Glutamatergic neuron (in vitro differentiated cells): ENCODE measurements at regions not wholly inside any gene's neighbourhood (a gene's known extent, or its start where the extent isn't known, plus 50 kb on each side); places are given as distances from the start of the nearest gene placed in this dataset.

Experiments used
- DNase-seq: peaks from one replicate; pipeline ENCODE4 v3.0.0; 2022
- H3K27ac Mint-ChIP-seq: one replicate; pipeline ENCODE4 v1.8.0; 2020; ENCODE audit warnings: mild to moderate bottlenecking, mixed read lengths, inconsistent platforms; ENCODE audit not compliant: unreplicated experiment
- H3K27me3 Mint-ChIP-seq: one replicate; pipeline ENCODE4 v1.8.0; 2020; ENCODE audit warnings: mild to moderate bottlenecking, moderate library complexity, mixed read lengths, inconsistent platforms; ENCODE audit not compliant: unreplicated experiment
- H3K36me3 Mint-ChIP-seq: one replicate; pipeline ENCODE4 v1.8.0; 2020; ENCODE audit warnings: mild to moderate bottlenecking, mixed read lengths, inconsistent platforms; ENCODE audit not compliant: unreplicated experiment
- H3K4me1 Mint-ChIP-seq: one replicate; pipeline ENCODE4 v1.8.0; 2020; ENCODE audit warnings: mild to moderate bottlenecking, low read depth, mixed read lengths, inconsistent platforms; ENCODE audit not compliant: unreplicated experiment
- H3K4me3 Mint-ChIP-seq: one replicate; pipeline ENCODE4 v1.8.0; 2020; ENCODE audit warnings: mild to moderate bottlenecking, mixed read lengths, inconsistent platforms; ENCODE audit not compliant: unreplicated experiment
- H3K9me3 Mint-ChIP-seq: one replicate; pipeline ENCODE4 v1.8.0; 2020; ENCODE audit warnings: mild to moderate bottlenecking, moderate library complexity, mixed read lengths, inconsistent platforms; ENCODE audit not compliant: unreplicated experiment
- CTCF ChIP-seq: fragments of 200-600 bp; sonication (generic); IDR thresholded peaks from one replicate; pipeline ENCODE4 v1.5.0; 2021; ENCODE audit not compliant: partially characterized antibody, unreplicated experiment

- H3K9me3 Mint-ChIP-seq, result no peaks in the 10 kb centered on the region
- DNase-seq, result no peak
- H3K36me3 Mint-ChIP-seq, result no peaks in the 10 kb centered on the region
These were observed 533.8 kb upstream of the CHORDC1 start for GRCh38 chr11:90756617-90757016.

GRCh38 chr11:90753546-90753945 lies 530.7 kb upstream of the CHORDC1 start:
- DNase-seq, result no peak
- Mint-ChIP-seq H3K4me3 (no peak overlapping the region), H3K27me3 (no peaks in the 10 kb centered on the region), H3K36me3 (no peaks in the 10 kb centered on the region), H3K27ac (no peak overlapping the region), H3K9me3 (peaks cover 2% of the 10 kb centered on the region), H3K4me1 (no peaks in the 10 kb centered on the region)
- TF ChIP-seq CTCF, result no peak

More at GRCh38 chr11:90756617-90757016, 533.8 kb upstream of the CHORDC1 start:
- no peak overlapping the region for H3K27ac Mint-ChIP-seq
- no peak for TF ChIP-seq CTCF
- H3K27me3 Mint-ChIP-seq, result no peaks in the 10 kb centered on the region
- peaks cover 4% of the 10 kb centered on the region for H3K4me1 Mint-ChIP-seq
- no peak overlapping the region for H3K4me3 Mint-ChIP-seq

GRCh38 chr11:90747057-90747456 lies 524.2 kb upstream of the CHORDC1 start:
- Mint-ChIP-seq H3K4me1 (no peaks in the 10 kb centered on the region), H3K27me3 (no peaks in the 10 kb centered on the region), H3K27ac (no peak overlapping the region)

GRCh38 chr11:90744169-90744568 lies 521.3 kb upstream of the CHORDC1 start:
- TF ChIP-seq CTCF, result no peak
- no peak for DNase-seq
- Mint-ChIP-seq H3K27ac (no peak overlapping the region), H3K9me3 (peaks cover 4% of the 10 kb centered on the region), H3K27me3 (no peaks in the 10 kb centered on the region), H3K36me3 (peaks cover 4% of the 10 kb centered on the region), H3K4me3 (no peak overlapping the region), H3K4me1 (no peaks in the 10 kb centered on the region)

More at GRCh38 chr11:90747057-90747456, 524.2 kb upstream of the CHORDC1 start:
- peaks cover 5% of the 10 kb centered on the region for H3K9me3 Mint-ChIP-seq
- DNase-seq, result no peak
- TF ChIP-seq CTCF, result no peak
- H3K36me3 Mint-ChIP-seq, result peaks cover 4% of the 10 kb centered on the region
- no peak overlapping the region for H3K4me3 Mint-ChIP-seq

GRCh38 chr11:90738799-90739198 lies 516.0 kb upstream of the CHORDC1 start:
- H3K4me3 Mint-ChIP-seq, result no peak overlapping the region
- DNase-seq, result no peak
- no peaks in the 10 kb centered on the region for H3K27me3 Mint-ChIP-seq
- no peaks in the 10 kb centered on the region for H3K9me3 Mint-ChIP-seq
- no peaks in the 10 kb centered on the region for H3K36me3 Mint-ChIP-seq
- TF ChIP-seq CTCF, result no peak
- peaks cover 3% of the 10 kb centered on the region for H3K4me1 Mint-ChIP-seq
- no peak overlapping the region for H3K27ac Mint-ChIP-seq
